ENCODE measurements at regions not wholly inside any gene's neighbourhood (a gene's known extent, or its start where the extent isn't known, plus 50 kb on each side); places are given as distances from the start of the nearest gene placed in this dataset.
A peak's percentile ranks its signal among the peaks of the same experiment; 100 is the strongest.
"Not testable (repeated sequence)": the region's sequence is repeated elsewhere in the genome, so short reads cannot be mapped to it uniquely, and the experiment has no call there.

DNA sequence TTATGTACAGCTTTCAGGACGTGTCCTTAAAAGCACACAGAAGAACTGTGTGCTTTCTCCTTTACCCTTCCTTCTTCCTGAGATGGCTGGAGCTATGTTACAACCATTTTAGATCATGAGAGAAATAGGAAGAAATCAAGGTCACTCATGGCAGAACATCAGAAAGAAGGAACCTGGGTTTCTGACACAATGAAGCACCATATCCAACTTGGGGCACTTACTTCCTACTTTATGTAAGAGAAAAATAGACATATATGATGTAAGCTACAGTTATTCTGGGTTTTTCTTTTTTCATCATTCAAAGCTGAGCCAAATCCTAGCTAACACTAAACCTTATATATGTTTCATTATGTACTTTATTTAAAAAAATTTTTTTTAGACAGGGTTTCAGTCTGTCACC lies 79.5 kb downstream of the FAM161A start:
- DNase-seq (ENCODE audit: low spot score): no peak

DNA sequence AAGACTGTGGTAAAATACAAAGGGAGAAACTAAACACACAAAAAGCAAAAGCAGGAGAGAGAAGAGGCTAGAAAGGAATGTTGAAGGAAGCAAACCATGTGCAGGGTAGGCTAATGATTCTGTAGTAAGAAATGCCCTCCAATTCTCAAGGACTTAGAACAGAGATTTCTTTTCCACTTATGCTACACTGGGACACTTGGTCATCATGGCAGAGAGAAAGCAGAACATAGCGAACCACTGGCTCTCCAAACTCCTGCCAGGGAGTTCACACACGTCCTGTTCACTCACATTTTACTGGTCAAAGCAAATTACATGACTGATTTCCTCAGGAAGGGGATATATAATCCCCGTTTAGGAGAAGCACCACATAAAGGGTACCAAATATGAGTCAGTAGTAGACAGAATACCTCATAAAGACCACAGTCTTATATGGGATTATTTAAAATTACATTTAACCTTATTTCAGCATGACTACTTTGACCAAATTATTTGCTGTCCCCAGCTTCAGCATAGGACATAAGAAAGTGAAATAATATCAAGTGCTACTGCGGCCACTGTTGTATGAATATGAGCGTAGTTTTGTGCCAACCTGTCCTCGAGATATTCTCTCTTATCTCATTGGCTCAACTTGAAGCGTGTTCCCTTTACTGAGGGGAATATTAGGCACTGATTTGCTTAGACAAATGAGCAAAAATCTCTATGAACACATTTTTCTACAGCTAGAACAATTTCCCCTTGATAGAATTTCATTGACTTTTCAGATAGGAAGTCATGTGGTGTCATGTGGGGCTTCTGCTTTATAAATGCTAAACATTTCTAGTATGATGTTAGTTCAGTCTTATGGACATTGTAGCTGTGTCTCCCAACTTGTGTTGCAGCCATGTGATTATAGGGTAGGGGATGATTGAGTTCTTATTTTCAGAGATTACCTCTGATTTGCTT lies 81.7 kb downstream of the FAM161A start:
- no peak for DNase-seq (ENCODE audit: low spot score)

DNA sequence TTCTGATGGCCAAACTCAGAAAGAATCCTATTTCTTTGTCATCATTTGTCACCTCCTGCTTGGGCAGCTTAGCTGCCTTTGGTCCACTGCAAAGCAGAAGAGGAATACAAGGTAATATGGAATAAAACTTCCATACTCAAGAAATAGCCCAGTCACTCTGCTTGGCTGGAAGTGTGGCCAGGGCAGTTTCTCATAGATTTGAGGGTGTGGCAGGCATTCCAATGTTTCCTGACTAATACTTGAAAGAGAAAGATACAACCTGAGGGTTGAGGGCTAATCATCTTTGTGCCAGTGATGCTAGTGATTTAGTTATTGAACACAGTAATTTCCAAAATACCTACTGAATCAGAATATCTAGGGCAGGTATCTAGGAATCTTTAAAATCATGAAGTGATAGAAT lies 83.1 kb downstream of the FAM161A start:
- no peak for DNase-seq (ENCODE audit: low spot score)

DNA sequence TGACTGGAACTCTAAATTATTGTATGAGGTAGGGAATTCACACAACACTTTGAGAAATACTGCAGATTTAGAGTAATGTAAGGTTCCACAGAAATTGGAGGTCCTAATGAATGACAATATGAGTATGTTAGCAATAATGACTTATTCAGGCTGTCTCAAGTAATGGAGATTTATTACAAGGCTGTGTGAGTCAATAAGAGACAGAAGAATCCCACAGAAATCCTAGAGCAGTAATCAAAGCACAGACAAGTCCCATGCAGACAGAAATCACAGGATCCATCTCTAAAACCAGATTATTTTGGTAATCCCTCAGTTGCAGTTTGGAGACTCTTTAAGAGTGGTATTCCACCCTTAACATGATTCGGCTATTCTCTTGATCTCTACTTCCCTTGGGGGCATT lies 83.6 kb downstream of the FAM161A start:
- no peak for DNase-seq (ENCODE audit: low spot score)

DNA sequence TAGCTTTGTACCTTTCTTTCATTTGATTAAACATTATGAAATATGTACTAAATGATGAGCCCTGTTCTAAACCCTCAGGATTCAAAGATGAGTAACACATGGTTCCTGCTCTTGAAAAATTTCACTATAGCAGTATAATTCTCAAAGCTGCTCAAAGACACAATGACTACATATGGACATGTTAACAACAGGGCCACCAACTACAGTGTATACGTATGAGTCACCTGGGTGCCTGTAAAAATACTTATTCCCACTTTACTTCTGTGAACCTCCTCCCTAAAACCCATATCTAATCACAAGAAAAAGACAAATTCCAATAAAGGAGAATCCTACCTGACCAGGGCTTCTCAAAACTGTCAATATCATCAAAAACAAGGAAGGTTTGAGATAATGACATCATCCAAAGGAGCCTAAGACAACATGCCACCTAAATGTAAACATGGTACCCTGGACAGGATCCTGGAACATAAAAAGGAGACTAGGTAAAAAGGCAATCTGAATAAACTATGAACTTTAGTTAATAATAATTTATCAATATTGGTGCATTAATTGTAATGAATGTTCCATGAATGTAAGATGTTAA lies 84.7 kb downstream of the FAM161A start:
- DNase-seq (ENCODE audit: low spot score): no peak

DNA sequence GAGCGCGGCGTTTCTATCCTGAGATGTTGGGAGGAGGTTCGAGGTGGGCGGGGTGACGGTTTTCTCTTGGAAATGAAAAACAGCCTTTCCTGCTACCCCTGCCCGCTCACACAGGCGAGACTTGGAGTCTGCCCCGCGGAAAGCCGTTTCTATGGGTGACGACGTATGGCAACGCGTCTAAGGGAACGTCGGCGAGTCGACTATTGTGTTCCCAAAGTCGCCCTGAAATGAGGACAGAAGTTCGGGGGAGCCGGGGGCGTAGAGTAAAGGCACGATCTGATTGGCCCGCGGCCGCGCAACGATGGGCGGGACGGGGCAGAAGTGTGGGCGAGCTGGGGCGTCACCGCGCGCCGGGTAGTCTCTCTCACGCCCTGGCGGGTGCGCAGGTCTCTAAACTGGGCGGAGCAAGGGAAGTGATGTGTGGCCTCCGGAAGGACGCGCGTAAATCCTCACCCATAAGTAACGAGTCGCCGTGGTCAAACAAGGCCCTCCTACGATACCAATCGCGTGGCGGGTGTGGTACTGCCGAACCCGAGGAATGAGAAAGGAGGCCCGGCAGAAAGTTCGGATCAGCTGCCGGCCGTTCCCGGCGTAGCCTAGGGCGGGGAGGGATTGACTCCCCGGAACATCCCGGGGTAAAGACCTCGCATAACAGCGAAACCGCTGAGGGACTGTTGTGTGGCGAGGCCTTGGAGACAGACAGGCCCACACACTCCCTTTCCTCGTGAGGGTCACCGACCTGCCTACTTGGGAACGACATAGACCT lies 89.6 kb downstream of the FAM161A start:
- peak; percentile 90 for DNase-seq (ENCODE audit: low spot score)

DNA sequence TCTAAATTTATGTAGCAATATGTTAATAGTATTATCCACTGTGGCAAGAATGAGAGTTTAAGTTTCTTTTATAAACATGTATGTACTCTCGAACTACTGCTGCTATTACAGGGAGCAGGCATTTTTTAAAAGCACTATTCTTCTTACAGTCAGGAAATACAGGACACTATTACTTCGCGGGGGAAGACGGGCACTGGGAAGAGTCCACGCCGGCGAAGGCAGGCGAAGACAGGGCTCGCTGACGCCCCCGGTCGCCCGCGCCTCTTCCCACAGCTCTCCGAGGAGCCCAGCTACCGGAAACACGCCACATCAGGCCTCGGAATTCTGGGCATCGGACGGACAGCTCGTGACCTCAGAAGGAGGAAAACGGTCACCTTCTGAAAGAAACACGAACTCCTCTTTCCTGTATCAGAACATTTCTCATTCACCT lies 90.2 kb downstream of the FAM161A start:
- DNase-seq (ENCODE audit: low spot score): peak; percentile 64

DNA sequence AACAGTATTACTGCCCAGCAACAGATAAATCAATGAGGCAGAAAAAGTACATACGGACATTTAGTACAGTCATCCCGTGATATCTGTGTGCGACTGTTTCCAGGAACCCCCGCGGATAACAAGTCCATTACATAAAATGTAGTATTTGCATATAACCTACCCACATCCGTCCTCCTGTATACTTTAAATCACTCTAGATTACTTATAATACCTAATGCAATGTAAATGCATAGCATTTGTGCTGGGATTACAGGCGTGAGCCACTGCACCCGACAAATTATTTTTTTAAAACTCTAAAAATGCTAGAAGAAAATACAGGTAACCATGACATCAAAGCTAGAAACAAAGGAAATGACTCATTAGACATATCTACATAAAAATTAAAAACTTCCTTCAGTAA lies 91.6 kb downstream of the FAM161A start:
- DNase-seq (ENCODE audit: low spot score): no peak

DNA sequence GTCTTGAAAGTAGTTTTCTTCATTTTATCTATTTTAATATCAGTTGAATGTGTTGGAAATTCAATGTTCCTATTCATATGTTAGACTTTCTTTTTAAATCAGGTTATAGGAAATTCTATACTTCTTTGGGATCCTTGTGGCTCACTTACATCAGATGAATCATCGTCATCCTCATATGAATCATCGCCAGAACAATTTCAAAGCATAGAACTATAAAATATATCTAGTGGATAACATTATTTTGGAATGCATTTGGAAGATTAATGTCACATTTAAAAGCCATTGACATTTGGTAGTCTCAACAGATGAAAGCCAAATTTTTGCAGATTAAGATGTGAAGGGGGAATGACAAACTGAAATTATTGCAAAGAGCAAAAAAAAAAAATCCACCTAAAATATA lies 94.1 kb downstream of the FAM161A start:
- DNase-seq (ENCODE audit: low spot score): no peak

DNA sequence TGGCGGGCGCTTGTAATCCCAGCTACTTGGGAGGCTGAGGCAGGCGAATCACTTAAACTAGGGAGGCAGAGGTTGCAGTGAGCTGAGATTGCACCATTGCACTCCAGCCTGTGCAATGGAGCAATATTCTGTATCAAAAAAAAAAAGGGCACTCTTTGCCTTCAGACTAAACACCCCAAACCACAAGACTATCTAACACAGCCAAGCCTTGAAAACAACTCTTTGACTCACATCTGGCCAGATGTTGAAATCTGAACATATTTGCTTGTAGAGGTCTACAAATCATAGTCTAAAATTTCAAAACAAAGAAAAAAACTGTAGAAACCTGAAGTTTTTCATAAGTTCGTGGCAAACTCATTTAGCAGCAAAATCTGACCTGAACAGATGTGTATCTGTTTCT lies 94.9 kb downstream of the FAM161A start:
- no peak for DNase-seq (ENCODE audit: low spot score)

DNA sequence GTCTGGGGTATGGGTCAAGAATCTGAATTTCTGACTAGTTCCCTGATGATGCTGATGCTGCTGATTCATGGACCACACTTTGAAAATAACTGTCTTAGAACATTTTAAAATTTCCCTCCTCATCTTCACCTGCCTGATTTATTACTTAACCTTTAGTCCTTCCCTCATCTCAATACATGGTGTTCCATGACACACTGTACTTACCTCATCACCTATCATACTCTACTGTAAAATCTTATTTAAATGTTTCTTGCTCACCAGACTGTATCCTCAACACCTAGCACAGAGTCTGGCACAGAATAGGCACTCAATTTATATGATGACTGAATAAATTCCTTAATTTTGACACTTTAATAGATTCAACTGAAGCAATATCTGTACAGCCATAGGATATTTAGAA lies 95.7 kb downstream of the FAM161A start:
- no peak for DNase-seq (ENCODE audit: low spot score)

DNA sequence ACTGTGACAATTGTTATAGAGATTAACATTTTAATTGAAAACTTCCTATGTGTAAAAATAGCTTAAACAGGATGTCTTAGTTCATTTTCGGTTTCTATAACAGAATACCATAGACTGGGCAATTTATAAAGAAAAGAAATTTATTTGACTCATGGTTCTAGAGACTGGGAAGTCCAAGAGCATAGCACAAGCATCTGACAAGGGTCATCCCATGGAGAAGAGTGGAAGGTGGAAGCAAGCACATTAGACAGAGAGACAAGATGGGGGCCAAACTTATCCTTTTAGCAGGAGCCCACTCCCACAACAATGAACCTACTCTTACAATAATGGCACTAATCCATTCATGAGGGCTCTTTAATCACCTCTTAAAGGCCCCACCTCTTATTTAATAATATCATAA lies 100.3 kb downstream of the FAM161A start:
- DNase-seq (ENCODE audit: low spot score): no peak

DNA sequence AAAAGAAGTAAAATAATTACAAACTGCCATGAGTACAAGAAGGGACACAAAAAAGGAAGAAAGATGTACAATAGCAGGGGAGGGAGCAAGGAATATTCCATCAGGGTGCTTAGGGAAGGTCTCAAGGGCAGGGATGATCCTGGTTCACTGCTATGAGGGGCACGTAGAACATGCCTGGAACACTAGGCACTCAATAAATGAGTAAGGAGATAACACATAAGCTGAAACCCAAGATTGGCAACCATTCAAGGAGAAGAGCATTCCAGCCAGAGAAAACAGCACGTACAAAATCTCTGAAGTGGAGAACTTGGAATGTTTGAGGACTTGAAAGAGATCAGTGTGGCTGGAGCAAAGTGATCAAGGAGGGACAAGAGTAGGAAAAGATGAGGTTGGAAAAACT lies 103.2 kb downstream of the FAM161A start:
- DNase-seq (ENCODE audit: low spot score): no peak

DNA sequence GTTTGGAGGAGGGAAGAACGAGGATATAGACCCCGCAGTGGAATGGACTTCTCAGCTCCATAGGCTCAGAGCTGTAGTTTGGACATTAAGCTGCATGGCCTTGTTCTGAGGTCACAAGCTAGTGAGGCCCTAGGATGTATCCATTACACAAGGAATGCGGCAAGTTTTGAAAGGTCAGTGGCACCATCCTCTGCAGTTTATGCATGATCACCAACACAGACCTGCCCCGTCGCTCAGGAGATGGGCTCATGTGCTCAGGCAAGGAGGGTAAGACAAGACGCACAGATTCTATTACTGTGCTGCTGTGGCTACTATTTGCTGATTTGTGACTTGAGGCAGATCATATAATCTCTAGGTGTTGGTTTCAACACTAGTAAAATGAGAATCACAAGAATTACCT lies 110.9 kb downstream of the FAM161A start:
- DNase-seq (ENCODE audit: low spot score): no peak

DNA sequence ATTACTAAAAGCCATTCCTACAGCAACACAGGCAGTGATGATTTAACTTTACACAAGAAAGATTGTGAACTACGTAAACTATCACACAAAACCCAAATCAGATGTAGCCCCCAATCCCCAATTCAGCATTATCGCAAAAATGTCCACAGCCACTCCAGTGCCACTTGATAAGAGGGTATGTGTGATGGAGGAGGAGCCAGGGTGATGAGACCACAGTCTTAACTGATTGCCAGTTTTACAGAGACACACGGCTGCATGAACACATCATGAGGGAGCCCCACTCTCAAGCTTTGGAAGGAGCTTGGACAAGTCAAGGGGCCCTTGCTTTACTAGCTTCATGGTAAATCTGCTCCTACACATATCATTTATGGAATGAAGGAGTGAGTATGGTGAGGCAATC lies 116.0 kb downstream of the FAM161A start:
- DNase-seq (ENCODE audit: low spot score): no peak

DNA sequence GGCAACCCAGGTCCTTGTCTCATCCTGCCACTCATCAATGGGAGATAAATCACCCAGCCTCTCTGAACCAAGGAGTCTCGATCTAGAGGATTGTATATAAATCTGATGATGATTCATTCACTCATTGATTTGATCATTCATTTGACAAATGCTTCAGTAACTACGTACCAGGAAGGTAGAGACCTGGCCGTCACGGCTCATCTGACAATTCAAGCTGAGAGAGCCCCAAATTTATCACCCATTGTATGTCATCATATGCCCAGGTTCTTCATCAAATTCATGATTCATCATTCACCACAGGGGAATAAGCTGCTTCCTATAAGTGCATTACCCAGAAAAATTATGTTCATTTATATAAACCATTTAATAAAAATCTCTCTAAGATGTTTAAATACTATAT lies 116.9 kb downstream of the FAM161A start:
- DNase-seq (ENCODE audit: low spot score): no peak

DNA sequence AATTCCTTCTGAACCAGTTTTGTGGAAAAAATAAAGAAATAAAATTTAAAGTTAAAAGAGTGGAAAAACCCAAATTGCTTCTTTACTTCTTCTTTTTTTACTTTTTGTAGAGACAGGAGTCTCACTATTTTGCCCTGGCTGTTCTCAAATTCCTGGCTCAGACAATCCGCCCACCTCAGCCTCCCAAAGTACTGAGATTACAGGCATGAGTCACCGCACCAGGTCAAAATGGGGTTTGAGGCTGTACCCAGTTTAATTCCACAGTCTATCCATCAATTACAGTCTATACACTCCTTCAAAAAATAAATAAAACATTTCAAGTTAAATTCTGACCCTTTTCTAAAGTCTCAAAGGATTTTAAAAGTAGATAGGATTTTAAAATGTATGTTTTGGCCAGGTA lies 120.3 kb downstream of the FAM161A start:
- DNase-seq (ENCODE audit: low spot score): no peak

DNA sequence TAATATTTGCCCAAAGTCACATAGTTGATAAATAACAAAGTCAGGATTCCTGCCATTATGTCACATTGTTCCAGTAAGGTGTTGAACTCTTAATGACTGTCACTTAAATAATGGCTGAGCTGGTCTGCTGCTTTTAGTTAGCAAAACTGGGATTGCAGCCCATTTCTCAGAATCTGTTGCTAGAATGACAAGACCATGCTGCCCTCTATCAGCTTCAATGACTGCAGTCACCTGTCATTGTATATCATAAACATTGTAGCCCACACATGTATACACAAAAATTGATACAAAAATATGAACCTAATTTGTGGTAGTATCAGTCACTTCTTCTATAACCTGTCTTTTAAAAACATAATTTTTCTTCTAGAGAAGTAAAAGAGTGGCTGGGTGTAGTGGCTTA lies 121.1 kb downstream of the FAM161A start:
- DNase-seq (ENCODE audit: low spot score): no peak

DNA sequence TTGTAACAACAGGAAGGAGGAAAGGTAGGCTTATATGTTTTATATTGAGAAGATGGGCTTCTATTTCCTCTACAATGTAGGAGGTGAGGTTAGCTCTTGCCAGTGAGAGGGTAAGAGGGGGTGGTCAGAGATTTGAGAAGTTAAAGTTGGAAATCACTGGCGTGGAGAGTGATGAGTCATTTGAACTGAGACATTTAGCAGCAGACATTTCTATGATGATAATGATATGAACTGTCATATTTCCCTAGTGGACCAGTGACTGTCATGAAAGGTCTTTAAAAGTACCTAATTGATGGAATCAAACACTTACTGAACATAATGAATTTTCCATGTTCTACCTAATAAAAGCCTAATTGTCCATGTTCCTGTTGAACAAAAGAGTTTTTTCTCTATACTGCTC lies 126.1 kb downstream of the FAM161A start:
- no peak for DNase-seq (ENCODE audit: low spot score)

DNA sequence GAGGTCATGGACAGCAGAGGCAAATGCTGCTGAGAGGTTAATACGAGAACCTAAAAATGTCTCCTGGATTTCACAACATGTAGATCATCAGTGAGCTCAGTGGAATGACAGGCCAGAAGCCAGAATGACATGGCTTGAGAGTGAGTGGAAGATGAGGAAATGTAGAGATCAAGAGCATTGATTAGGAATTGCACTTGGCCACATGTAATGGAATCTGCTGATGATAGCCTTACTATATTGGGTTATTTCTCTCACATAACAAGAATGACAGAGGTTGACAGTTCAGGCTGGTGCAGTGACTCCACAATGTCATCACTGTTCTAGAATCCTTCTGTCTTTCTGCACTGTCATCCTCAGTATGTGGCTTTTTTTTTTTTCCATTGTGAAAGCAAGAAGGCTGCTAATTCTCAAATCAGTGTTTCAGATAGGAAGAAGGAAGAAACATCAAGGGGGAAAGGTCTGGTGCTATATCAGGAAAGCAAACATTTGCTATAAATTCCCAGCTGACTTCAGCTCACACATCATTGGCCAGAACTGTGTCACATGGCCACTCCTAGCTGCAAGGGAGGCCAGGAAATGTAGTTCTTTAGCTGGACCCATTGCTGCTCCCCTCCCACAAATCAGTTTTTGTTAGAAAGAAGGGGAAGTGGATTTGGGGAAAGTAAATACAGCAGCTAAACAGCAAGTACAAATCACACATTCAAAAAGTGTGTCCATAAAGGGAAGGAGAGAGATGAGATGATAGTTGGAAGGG lies 127.2 kb downstream of the FAM161A start:
- DNase-seq (ENCODE audit: low spot score): no peak

DNA sequence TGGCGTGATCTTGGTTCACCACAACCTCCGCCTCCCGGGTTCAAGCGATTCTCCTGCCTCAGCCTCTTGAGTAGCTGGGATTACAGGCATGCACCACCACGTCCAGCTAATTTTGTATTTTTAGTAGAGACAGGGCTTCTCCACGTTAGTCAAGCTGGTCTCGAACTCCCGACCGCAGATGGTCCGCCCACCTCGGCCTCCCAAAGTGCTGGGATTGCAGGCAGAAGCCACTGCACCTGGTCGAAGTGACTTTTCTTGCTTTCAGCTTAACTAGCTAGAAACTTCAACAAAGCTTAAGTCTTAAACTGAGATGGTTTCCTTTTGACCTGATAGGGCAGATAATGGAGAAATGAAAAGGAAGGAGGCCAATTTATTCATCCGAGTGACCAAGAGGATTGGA lies 130.5 kb downstream of the FAM161A start:
- DNase-seq (ENCODE audit: low spot score): not testable (repeated sequence)

DNA sequence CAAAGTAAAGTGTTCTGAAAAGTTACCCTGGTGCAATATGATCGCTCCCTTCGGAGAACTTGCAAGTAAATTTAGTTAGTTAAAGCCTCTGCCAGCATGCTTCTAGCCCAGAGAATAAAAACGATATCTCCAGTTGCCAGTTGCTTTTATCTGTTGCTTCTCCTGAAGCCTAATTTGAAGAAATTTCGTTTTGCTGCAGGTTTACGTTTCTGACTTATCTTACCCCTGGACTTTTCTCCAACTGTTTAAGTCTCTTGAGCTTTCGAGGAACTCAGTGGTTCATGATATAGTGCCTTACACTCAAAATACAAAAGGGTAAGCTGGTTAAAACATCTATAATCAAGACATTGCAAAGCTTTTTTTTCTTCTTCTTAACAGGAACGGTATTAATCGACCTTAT lies 131.1 kb downstream of the FAM161A start:
- DNase-seq (ENCODE audit: low spot score): no peak

Measured in HuH-7 (cell line).